HepG2 (cell line): ENCODE measurements at regions not wholly inside any gene's neighbourhood (a gene's known extent, or its start where the extent isn't known, plus 50 kb on each side); places are given as distances from the start of the nearest gene placed in this dataset.

ENCODE experiments used
- ATAC-seq: fragments of 200-7000 bp; cut with Tn5 transposase; 3 replicates; pipeline ENCODE4 v1.9.1; 2020; ENCODE audit warnings: mild to moderate bottlenecking, moderate library complexity
- BruUV-seq: library from RNA; stranded (reverse); fragments of 400-500 nt; replicated peaks from 2 replicates; lab custom pipeline; 2021; lab: Mats Ljungman, UMichigan
- CTCF ChIA-PET: fragments of 300-600 bp; formaldehyde crosslinking; extraction: SDS; loops from one replicate; lab custom pipeline; 2021; ENCODE audit warnings: low total read pairs, inconsistent platforms, low intra/inter-chr PET ratio; lab: Yijun Ruan, JAX
- POLR2A ChIA-PET: fragments of 350-600 bp; sonication (Branson Sonifier 250); formaldehyde crosslinking; loops from one replicate; lab custom pipeline; 2020; ENCODE audit warnings: antibody characterized with exemption, inconsistent platforms; lab: Yijun Ruan, JAX
- DNase-seq: peaks from one replicate; pipeline ENCODE4 v3.0.0-alpha.2; 2015; ENCODE audit warnings: low spot score
- FAIRE-seq: peaks from 3 replicates; lab custom pipeline; 2011; peaks lifted over from hg19 to GRCh38; lab: Jason Lieb, UNC
- H2AFZ ChIP-seq: one replicate; pipeline ENCODE4 v1.6.1; 2011; ENCODE audit warnings: low read length, inconsistent platforms
- H3K27ac ChIP-seq: fragments of 300-600 bp; 3 replicates; pipeline ENCODE4 v1.8.0; 2011; ENCODE audit warnings: mixed run types, mild to moderate bottlenecking, mixed read lengths, low read length, inconsistent platforms; ENCODE audit not compliant: insufficient read depth; ENCODE audit errors: extremely low read length
- H3K27me3 ChIP-seq, 2 experiments: fragments of 200-600 bp in 1 of 2; 2 replicates in 1 of 2; 3 replicates in 1 of 2; pipeline versions ENCODE4 v1.6.0 to v1.8.0; 2011; ENCODE audit warnings: low read length in 2 of 2, mild to moderate bottlenecking in 2 of 2, moderate library complexity in 2 of 2, inconsistent platforms in 1 of 2; ENCODE audit not compliant: insufficient read depth in 2 of 2, control insufficient read depth in 1 of 2
- H3K36me3 ChIP-seq, 2 experiments: fragments of 200-600 bp in 1 of 2; replicated peaks in 1 of 2; 2 replicates in 1 of 2; 3 replicates in 1 of 2; pipeline versions ENCODE4 v1.5.1 to v1.8.0; 2011; ENCODE audit warnings: low read length in 2 of 2, inconsistent platforms in 1 of 2; ENCODE audit not compliant: insufficient read depth in 2 of 2, control insufficient read depth in 1 of 2
- H3K4me1 ChIP-seq: 2 replicates; pipeline ENCODE4 v1.5.1; 2012; ENCODE audit warnings: low read length, inconsistent platforms; ENCODE audit not compliant: insufficient read depth
- H3K4me2 ChIP-seq: 2 replicates; pipeline ENCODE4 v1.6.0; 2011; ENCODE audit warnings: low read depth, low read length, inconsistent platforms
- H3K4me3 ChIP-seq, 3 experiments: fragments of 200-600 bp in 1 of 3; sonication (generic), shearing (Covaris generic) in 1 of 3; replicated peaks in 1 of 3; 2 replicates each; pipeline ENCODE4 v1.5.1; 2011 to 2016; ENCODE audit warnings: low read length in 3 of 3, inconsistent platforms in 2 of 3, low read depth in 2 of 3, mild to moderate bottlenecking in 2 of 3, control low read depth in 1 of 3, mixed read lengths in 1 of 3; ENCODE audit not compliant: insufficient read depth in 1 of 3
- H3K79me2 ChIP-seq: one replicate; pipeline ENCODE4 v1.6.1; 2011; ENCODE audit warnings: low read length, inconsistent platforms; ENCODE audit not compliant: insufficient read depth
- H3K9ac ChIP-seq: 2 replicates; pipeline ENCODE4 v1.6.0; 2011; ENCODE audit warnings: mild to moderate bottlenecking, low read depth, low read length, inconsistent platforms; ENCODE audit not compliant: insufficient read depth
- H3K9me3 ChIP-seq: 2 replicates; pipeline ENCODE4 v1.5.1; 2012; ENCODE audit warnings: mild to moderate bottlenecking, low read length
- H4K20me1 ChIP-seq: 2 replicates; pipeline ENCODE4 v1.6.0; 2011; ENCODE audit warnings: inconsistent platforms, mild to moderate bottlenecking, low read length, moderate library complexity; ENCODE audit not compliant: insufficient read depth
- ASH2L ChIP-seq: fragments of 300-600, 200-600 bp; sonication (generic); IDR thresholded peaks from 2 replicates; pipeline ENCODE4 v1.7.0; 2017; ENCODE audit warnings: low read depth, mild to moderate bottlenecking, moderate library complexity, mixed read lengths, low read length; ENCODE audit not compliant: insufficient read length
- FOXK1 ChIP-seq: sonication (generic); formaldehyde crosslinking; IDR thresholded peaks from 2 replicates; pipeline ENCODE4 v1.4.0; 2020; ENCODE audit warnings: low read depth, missing genetic modification reagents, borderline replicate concordance
- HNRNPL ChIP-seq: fragments of 200-400 bp; formaldehyde crosslinking; IDR thresholded peaks from 2 replicates; pipeline ENCODE4 v1.6.1; 2017; ENCODE audit warnings: mild to moderate bottlenecking, low read depth, low read length
- HOXA5 ChIP-seq: sonication (generic); formaldehyde crosslinking; IDR thresholded peaks from 2 replicates; pipeline ENCODE4 v1.4.0; 2020; ENCODE audit warnings: missing genetic modification reagents
- MBD4 ChIP-seq: IDR thresholded peaks from 2 replicates; pipeline ENCODE4 v1.6.1; 2012; ENCODE audit warnings: low read length, inconsistent platforms, borderline replicate concordance
- MIXL1 ChIP-seq: IDR thresholded peaks from 2 replicates; pipeline ENCODE4 v1.6.1; 2016
- REL ChIP-seq: sonication (generic); formaldehyde crosslinking; conservative IDR thresholded peaks from 2 replicates; pipeline ENCODE4 v1.8.0; 2022; ENCODE audit warnings: mild to moderate bottlenecking, missing genetic modification reagents, moderate library complexity
- TAF1 ChIP-seq: sonication (generic); formaldehyde crosslinking; IDR thresholded peaks from 2 replicates; pipeline ENCODE4 v1.4.0; 2020; ENCODE audit warnings: missing genetic modification reagents
- ZNF160 ChIP-seq: sonication (generic); formaldehyde crosslinking; IDR thresholded peaks from 2 replicates; pipeline ENCODE4 v1.8.0; 2022; ENCODE audit warnings: mild to moderate bottlenecking, inconsistent platforms, missing genetic modification reagents
- WGBS: methylation state at CpG from one replicate; pipeline ENCODE4 v1.1.6; 2017; ENCODE audit warnings: low lambda C conversion rate; 5-methylcytosine and 5-hydroxymethylcytosine counted together
- in situ Hi-C: cut with HindIII; loops from 2 replicates; pipeline ENCODE4 v1.10.0; 2017; ENCODE audit warnings: low pct_unique_long_range_greater_than_20kb; ENCODE audit not compliant: extremely low pct_ligation_motif_present
- intact Hi-C: fragments of 100-400 bp; cut with micrococcal nuclease; formaldehyde crosslinking; loops from one replicate; pipeline ENCODE4 v1.10.0; 2022; ENCODE audit not compliant: unreplicated experiment
- TF ChIP-seq, protein P1 (sequence below): sonication (generic); formaldehyde crosslinking; IDR thresholded peaks from 2 replicates; pipeline ENCODE4 v1.4.0; 2020; ENCODE audit warnings: mild to moderate bottlenecking, missing genetic modification reagents
- TF ChIP-seq, protein P2 (sequence below): sonication (generic); formaldehyde crosslinking; IDR thresholded peaks from 2 replicates; pipeline ENCODE4 v1.8.0; 2023; ENCODE audit warnings: mild to moderate bottlenecking, missing genetic modification reagents
- TF ChIP-seq, protein P3 (sequence below): sonication (generic); formaldehyde crosslinking; conservative IDR thresholded peaks from 2 replicates; pipeline ENCODE4 v1.4.0; 2020; ENCODE audit warnings: missing genetic modification reagents

DNA sequence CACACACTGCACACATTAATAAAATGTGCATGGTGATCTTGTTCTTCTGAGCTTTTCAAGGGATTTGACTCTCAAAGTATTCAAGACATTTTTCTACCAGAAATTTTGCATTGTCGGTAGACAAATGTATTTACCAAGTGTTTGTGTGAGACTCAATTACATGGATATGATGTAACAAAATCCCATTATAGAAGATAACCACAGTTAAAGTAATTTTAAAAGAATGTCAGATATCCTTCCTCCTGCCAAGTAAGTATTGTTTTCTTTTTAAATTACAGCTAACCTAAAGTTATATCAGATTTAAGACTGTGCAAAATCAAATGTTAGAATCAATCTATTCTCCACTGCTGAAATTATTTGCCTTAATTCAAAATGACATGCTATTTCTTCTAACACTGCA lies 1344.5 kb upstream of the CHAC2 start:
- TF ChIP-seq ZNF160 (CRISPR knock-in tag) (no peak), MBD4 (no peak), TAF1 (CRISPR knock-in tag) (no peak), MIXL1 (CRISPR knock-in tag) (no peak), HOXA5 (CRISPR knock-in tag) (no peak), FOXK1 (CRISPR knock-in tag) (no peak), REL (CRISPR knock-in tag) (no peak), ASH2L (no peak), HNRNPL (no peak)
- TF ChIP-seq, protein P1, sequence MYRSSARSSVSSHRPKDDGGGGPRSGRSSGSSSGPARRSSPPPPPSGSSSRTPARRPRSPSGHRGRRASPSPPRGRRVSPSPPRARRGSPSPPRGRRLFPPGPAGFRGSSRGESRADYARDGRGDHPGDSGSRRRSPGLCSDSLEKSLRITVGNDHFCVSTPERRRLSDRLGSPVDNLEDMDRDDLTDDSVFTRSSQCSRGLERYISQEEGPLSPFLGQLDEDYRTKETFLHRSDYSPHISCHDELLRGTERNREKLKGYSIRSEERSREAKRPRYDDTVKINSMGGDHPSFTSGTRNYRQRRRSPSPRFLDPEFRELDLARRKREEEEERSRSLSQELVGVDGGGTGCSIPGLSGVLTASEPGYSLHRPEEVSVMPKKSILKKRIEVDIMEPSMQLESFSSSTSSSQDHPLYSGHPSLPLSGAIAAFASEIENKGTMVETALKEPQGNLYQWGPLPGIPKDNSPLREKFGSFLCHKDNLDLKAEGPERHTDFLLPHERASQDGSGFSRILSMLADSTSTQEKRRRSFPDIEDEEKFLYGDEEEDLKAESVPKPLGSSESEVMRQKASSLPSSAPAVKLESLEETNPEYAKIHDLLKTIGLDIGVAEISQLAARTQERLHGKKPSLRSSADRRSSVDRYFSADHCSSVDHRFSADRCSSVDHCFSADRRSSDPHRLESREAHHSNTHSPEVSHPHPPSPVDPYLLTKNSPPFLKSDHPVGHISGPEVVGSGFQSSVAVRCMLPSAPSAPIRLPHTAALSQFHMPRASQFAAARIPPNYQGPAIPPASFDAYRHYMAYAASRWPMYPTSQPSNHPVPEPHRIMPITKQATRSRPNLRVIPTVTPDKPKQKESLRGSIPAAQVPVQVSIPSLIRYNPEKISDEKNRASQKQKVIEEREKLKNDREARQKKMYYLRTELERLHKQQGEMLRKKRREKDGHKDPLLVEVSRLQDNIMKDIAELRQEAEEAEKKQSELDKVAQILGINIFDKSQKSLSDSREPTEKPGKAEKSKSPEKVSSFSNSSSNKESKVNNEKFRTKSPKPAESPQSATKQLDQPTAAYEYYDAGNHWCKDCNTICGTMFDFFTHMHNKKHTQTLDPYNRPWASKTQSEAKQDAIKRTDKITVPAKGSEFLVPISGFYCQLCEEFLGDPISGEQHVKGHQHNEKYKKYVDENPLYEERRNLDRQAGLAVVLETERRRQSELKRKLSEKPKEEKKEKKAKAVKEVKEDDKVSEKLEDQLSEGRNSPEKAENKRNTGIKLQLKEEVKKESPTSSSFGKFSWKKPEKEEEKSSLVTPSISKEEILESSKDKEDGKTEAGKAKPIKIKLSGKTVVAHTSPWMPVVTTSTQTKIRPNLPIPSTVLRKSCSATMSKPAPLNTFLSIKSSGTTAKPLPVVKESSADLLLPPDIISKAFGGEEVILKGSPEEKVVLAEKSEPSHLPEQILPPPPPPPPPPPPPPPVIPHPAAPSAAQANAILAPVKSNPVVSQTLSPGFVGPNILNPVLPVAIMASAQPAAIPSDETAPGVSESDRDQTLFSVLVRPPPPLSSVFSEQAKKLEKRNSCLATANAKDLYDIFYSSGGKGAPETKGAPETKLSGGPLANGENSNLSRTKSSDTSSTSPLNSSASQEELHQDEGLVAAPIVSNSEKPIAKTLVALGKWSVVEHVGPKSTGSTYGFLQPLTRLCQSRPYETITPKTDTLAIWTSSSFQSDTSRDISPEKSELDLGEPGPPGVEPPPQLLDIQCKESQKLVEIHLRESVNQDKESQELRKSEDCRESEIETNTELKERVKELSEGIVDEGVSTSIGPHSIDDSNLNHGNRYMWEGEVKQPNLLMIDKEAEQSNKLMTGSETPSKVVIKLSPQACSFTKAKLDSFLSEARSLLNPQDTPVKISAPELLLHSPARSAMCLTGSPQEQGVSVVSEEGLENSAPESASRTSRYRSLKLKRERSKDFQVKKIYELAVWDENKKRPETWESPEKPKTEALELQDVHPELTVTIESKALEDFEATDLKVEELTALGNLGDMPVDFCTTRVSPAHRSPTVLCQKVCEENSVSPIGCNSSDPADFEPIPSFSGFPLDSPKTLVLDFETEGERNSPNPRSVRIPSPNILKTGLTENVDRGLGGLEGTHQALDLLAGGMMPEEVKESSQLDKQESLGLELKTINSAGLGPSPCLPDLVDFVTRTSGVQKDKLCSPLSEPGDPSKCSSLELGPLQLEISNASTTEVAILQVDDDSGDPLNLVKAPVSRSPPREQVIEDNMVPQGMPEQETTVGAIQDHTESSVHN (CRISPR knock-in tag) = no peak
- TF ChIP-seq, protein P2, sequence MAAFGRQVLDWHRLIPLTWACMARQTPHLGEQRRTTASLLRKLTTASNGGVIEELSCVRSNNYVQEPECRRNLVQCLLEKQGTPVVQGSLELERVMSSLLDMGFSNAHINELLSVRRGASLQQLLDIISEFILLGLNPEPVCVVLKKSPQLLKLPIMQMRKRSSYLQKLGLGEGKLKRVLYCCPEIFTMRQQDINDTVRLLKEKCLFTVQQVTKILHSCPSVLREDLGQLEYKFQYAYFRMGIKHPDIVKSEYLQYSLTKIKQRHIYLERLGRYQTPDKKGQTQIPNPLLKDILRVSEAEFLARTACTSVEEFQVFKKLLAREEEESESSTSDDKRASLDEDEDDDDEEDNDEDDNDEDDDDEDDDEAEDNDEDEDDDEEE = no peak
- TF ChIP-seq, protein P3, sequence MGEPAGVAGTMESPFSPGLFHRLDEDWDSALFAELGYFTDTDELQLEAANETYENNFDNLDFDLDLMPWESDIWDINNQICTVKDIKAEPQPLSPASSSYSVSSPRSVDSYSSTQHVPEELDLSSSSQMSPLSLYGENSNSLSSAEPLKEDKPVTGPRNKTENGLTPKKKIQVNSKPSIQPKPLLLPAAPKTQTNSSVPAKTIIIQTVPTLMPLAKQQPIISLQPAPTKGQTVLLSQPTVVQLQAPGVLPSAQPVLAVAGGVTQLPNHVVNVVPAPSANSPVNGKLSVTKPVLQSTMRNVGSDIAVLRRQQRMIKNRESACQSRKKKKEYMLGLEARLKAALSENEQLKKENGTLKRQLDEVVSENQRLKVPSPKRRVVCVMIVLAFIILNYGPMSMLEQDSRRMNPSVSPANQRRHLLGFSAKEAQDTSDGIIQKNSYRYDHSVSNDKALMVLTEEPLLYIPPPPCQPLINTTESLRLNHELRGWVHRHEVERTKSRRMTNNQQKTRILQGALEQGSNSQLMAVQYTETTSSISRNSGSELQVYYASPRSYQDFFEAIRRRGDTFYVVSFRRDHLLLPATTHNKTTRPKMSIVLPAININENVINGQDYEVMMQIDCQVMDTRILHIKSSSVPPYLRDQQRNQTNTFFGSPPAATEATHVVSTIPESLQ (CRISPR knock-in tag) = no peak
- TF ChIP-seq, all 625 proteins: peak for 0
- WGBS = 0% methylated on average over 1 of the region's 1 CpG
- Histone ChIP-seq H3K9ac (no peak overlapping the region), H3K27ac (no peak overlapping the region), H3K36me3 (no peaks in the 10 kb centered on the region), H4K20me1 (no peaks in the 10 kb centered on the region), H2AFZ (no peak overlapping the region), H3K4me1 (no peaks in the 10 kb centered on the region), H3K9me3 (no peaks in the 10 kb centered on the region), H3K79me2 (no peaks in the 10 kb centered on the region), H3K4me3 (no peak overlapping the region), H3K4me2 (no peak overlapping the region), H3K27me3 (no peaks in the 10 kb centered on the region)
- ChIA-PET POLR2A (no interaction called here), CTCF (no interaction called here)
- DNase-seq (no peak), FAIRE-seq (no peak), ATAC-seq (no peak)
- BruUV-seq = no TSS peak
- intact Hi-C loops (no loop called here), in situ Hi-C loops (no loop called here)
